Thyroid gland (tissue), 4 donors: ENCODE measurements at regions not wholly inside any gene's neighbourhood (a gene's known extent, or its start where the extent isn't known, plus 50 kb on each side); places are given as distances from the start of the nearest gene placed in this dataset.
"Not testable (repeated sequence)": the region's sequence is repeated elsewhere in the genome, so short reads cannot be mapped to it uniquely, and the experiment has no call there.

Experiments used
- CTCF ChIP-seq, 6 experiments: fragments of 200-600 bp in 3 of 6; fragments of 450-650 bp in 3 of 6; sonication (generic) in 3 of 6; IDR thresholded peaks; one replicate each; pipeline ENCODE4 v1.5.1; 2016 to 2019; ENCODE audit warnings: antibody characterized with exemption in 6 of 6, mild to moderate bottlenecking in 2 of 6, inconsistent platforms in 1 of 6, moderate library complexity in 1 of 6
- POLR2A ChIP-seq, 2 donors: fragments of 450-650 bp; IDR thresholded peaks; one replicate each; pipeline ENCODE4 v1.6.1; 2017; ENCODE audit warnings: antibody characterized with exemption in 2 of 2, mild to moderate bottlenecking in 2 of 2, moderate library complexity in 1 of 2

GRCh38 chr2:87637249-87637990 lies 110.5 kb upstream of the PLGLB2 start:
- TF ChIP-seq CTCF, POLR2A (IDR thresholded peaks at IDR 0.05): not testable (repeated sequence)
